GM18907 (cell line): ENCODE measurements at regions not wholly inside any gene's neighbourhood (a gene's known extent, or its start where the extent isn't known, plus 50 kb on each side); places are given as distances from the start of the nearest gene placed in this dataset.
"Not testable (repeated sequence)": the region's sequence is repeated elsewhere in the genome, so short reads cannot be mapped to it uniquely, and the experiment has no call there.

ENCODE experiments used
- ATAC-seq: cut with Tn5 transposase; IDR thresholded peaks from one replicate; pipeline ENCODE4 v1.9.1; 2021; ENCODE audit warnings: mild to moderate bottlenecking, moderate library complexity; ENCODE audit not compliant: unreplicated experiment

GRCh38 chr5:39934830-39935229 is 510.1 kb upstream of the DAB2 start:
- ATAC-seq, result peak; percentile 81

- no peak for ATAC-seq
These were observed 508.3 kb upstream of the DAB2 start for GRCh38 chr5:39933061-39933460.

GRCh38 chr5:39928709-39929108 is 503.9 kb upstream of the DAB2 start:
- no peak for ATAC-seq

GRCh38 chr5:39919876-39920275 is 495.1 kb upstream of the DAB2 start:
- no peak for ATAC-seq

DNA sequence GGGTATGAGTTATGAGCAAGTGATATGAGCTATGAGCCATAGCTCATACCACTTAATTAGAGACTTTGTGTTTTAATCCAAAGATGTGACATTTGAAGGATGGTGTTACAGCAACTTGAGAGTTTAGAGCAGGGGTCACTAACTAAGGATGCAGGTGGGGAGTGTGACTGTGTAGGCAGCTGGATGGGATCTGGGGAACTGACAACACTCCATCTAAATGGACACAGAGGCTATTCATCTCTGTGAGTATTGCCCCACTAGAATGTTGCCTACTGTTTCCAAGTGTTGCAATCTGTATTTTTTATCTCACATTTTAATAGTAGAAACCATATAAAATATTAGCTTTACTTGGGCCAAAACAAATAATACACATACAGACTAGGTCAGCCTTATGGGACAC is 488.1 kb upstream of the DAB2 start:
- ATAC-seq, result no peak

GRCh38 chr5:39907267-39907951 is 482.6 kb upstream of the DAB2 start:
- not testable (repeated sequence) for ATAC-seq

DNA sequence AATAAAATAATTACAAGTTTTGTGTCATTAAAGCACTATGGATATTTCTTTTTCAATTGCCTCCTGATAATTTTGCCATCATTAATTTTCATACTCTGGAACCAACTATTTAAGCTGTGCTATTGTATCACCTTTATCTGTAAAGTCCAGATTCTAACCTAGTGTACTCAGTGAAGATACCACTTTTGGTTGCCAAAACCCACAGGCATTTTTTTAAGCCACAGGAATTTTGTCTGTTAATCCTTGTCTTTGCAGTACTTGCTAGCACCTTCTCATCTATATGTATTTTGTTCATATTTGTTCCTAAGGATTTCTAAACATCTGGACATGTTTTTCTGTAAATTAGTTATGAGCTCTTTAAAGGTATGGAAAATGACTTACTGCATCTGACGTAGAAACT is 481.4 kb upstream of the DAB2 start:
- no peak for ATAC-seq

- no peak for ATAC-seq
These were observed 480.6 kb upstream of the DAB2 start for GRCh38 chr5:39905356-39905755.

- no peak for ATAC-seq
These were observed 477.8 kb upstream of the DAB2 start for GRCh38 chr5:39902626-39903025.

- ATAC-seq, result no peak
These were observed 474.0 kb upstream of the DAB2 start for GRCh38 chr5:39898731-39899130.

DNA sequence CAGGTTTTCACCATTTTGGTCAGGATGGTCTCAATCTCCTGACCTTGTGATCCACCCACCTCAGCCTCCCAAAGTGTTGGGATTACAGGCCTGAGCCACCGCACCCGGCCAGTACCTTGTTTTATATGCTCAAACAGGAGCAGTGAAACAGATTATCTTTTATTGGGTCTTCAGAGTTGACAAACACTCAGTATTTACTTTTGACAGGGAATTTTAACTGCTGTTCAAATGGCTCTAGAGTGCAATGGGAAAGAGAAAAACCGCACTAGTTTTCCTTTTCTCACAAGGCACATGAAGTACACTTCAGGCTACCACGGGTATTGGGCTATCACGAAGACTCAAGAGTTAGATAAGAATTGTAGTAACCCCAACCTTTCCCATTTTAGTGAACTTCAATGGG is 471.9 kb upstream of the DAB2 start:
- no peak for ATAC-seq

- no peak for ATAC-seq
These were observed 471.3 kb upstream of the DAB2 start for GRCh38 chr5:39896104-39896503.

DNA sequence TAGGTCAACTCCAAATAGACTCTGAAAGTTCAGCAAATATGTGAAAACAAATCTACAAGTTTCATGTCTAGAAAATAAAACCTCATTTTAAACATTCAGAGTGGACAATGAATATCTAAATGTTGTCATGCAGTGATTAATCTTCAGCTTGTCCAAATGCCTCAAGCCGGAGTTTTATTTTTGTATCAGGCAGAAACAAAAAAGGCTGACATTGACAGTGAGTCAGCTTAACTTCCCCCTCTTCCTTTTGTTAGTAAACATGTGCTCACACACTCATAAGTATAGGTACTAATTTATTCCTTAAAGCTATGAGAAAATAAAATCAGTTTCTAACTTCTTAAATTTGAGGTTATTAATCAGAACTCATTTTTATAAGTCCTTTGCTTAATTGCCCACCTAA is 467.9 kb upstream of the DAB2 start:
- no peak for ATAC-seq

GRCh38 chr5:39891376-39891775 is 466.6 kb upstream of the DAB2 start:
- ATAC-seq, result no peak

DNA sequence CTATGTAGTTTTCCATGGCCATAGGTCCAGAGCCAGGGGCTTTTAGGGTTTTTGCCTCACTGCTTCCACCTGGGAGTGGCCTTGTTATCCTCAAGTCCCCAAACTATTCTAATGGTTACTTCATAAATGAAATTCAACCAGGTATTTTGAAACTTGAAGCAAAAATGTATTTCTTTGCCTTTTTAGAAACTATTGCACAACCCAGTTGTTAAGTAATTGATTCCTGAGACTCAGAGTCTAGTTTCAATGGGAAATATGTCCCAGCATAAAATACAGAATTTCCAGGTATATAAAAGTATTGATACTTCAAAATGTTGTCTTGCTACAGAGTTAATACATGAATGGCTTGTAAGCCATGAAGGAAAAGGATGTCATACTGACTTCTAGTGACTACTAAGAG is 456.2 kb upstream of the DAB2 start:
- ATAC-seq, result no peak

DNA sequence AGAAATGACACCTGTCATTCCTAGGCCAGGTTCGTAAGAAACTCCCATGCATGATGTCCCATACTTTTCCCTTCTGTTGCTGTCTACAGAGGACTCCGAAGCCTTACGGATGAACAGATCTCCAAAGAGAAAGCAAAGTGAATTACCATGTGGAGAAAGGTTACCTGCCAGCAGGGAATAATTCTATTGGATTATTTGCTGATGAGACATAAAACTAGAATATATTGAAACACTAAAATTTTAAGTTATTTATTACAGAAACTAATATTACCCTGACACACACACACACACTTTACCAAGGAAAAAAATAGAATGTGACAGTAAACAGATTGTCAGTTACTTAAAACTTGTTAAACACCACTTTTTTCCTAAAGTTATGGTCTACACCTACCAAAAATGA is 452.7 kb upstream of the DAB2 start:
- ATAC-seq, result no peak

DNA sequence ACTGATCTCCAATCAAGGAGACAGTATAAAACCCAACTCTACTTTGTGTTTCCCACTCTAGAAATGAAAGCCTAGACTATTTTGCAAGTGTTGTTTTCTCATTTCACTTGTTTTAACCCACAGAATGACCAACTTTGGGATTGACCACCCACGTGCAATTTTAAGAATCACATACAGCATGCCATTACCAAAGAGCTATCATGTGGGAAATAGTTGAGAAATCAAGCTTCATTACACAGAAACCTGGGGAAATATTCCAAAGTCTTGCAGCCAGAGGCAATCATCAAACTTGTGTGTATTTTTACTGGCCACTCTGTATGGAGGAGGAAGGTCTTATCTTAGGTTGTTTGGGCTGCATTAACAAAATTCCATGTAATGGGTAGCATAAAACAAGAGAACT is 451.4 kb upstream of the DAB2 start:
- ATAC-seq, result no peak

GRCh38 chr5:39870137-39870536 is 445.4 kb upstream of the DAB2 start:
- no peak for ATAC-seq

DNA sequence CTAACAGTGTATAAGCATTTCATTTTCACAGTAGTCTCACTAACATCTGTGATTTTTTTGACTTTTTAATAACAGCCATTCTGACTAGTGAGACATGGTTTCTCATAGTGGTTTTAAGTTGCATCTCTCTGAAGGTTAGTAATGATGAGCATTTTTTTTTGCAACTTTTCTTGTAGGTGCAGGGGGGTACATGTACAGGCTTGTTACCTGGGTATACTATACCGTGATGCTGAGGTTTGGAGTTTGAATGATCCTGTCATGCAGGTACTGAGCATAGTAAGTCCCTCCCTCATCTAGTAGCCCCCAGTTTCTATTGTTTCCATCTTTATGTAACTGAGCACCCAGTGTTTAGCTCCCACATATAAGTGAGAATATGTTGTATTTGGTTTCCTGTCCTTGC is 444.6 kb upstream of the DAB2 start:
- ATAC-seq, result no peak

GRCh38 chr5:39867923-39868322 is 443.1 kb upstream of the DAB2 start:
- no peak for ATAC-seq

GRCh38 chr5:39863926-39864552 is 439.3 kb upstream of the DAB2 start:
- no peak for ATAC-seq

DNA sequence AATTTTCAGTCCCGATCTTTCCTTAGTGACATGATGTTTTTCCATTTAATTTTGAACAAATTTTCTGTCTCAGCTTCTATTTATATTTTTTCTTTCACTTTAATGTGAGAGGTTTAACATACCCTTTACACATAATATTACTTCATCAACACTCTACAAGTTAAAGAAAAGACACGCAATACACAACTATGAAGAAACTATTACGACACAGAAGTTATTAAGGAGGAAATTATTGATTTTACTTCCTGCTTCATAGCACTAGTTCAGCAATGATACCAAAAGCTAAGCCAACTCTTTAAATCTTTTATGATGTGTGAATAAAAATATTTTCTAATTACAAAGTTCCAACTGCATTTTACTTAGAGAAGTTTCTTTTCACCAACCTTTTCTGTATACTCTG is 432.3 kb upstream of the DAB2 start:
- ATAC-seq, result no peak
